Keratinocyte (primary cell): ENCODE measurements at regions not wholly inside any gene's neighbourhood (a gene's known extent, or its start where the extent isn't known, plus 50 kb on each side); places are given as distances from the start of the nearest gene placed in this dataset.

ENCODE experiments used
- CTCF ChIP-seq, 3 experiments: IDR thresholded peaks in 1 of 3; conservative IDR thresholded peaks in 1 of 3; optimal IDR thresholded peaks in 1 of 3; 2 replicates in 2 of 3; 3 replicates in 1 of 3; pipeline versions ENCODE3 to v1.5.1; 2011; ENCODE audit warnings: low read length in 3 of 3, mild to moderate bottlenecking in 3 of 3, moderate library complexity in 2 of 3, control low read depth in 1 of 3, inconsistent platforms in 1 of 3; ENCODE audit not compliant: insufficient read depth in 2 of 3; ENCODE audit errors: extremely low read depth in 1 of 3
- EZH2 ChIP-seq: IDR thresholded peaks from one replicate; pipeline ENCODE4 v1.6.1; 2012; ENCODE audit warnings: inconsistent platforms, mild to moderate bottlenecking, low read length, moderate library complexity

GRCh38 chr2:147164563-147164962, 680.3 kb upstream of the ACVR2A start:
- TF ChIP-seq CTCF (optimal IDR thresholded peaks at IDR 0.05 in 1 of 3, IDR thresholded peaks at IDR 0.05 in 1 of 3, conservative IDR thresholded peaks at IDR 0.05 in 1 of 3; ENCODE audit: extremely low read depth in 1 of 3, insufficient read depth in 2 of 3, low read length in 3 of 3): no peak
- no peak for TF ChIP-seq EZH2
